MM.1S (cell line): ENCODE measurements at regions not wholly inside any gene's neighbourhood (a gene's known extent, or its start where the extent isn't known, plus 50 kb on each side); places are given as distances from the start of the nearest gene placed in this dataset.
"Not testable (repeated sequence)": the region's sequence is repeated elsewhere in the genome, so short reads cannot be mapped to it uniquely, and the experiment has no call there.

Experiments
- CTCF ChIP-seq: fragments of 300-600 bp; sonication (generic); IDR thresholded peaks from 2 replicates; pipeline ENCODE4 v1.5.1; 2016; ENCODE audit warnings: antibody characterized with exemption, low read length, mixed read lengths
- EZH2 ChIP-seq: fragments of 300-600 bp; sonication (generic); optimal IDR thresholded peaks from 2 replicates; pipeline ENCODE3; 2017; ENCODE audit warnings: low read depth, mild to moderate bottlenecking, antibody characterized with exemption, low read length, mixed read lengths

- TF ChIP-seq CTCF, EZH2: not testable (repeated sequence)
Measured at GRCh38 chr15:84397066-84397465, 161.5 kb downstream of the GOLGA6L4 start.
